OCI-LY3 (cell line): ENCODE measurements at regions not wholly inside any gene's neighbourhood (a gene's known extent, or its start where the extent isn't known, plus 50 kb on each side); places are given as distances from the start of the nearest gene placed in this dataset.

Experiments used
- H2AFZ ChIP-seq: fragments of 200-600, 300-600 bp; shearing (Covaris generic); 2 replicates; pipeline ENCODE4 v1.6.0; 2014; ENCODE audit warnings: antibody characterized with exemption, low read depth, low read length
- H3K27ac ChIP-seq: fragments of 200-600, 300-600 bp; sonication (generic); 2 replicates; pipeline ENCODE4 v1.5.1; 2014; ENCODE audit warnings: mild to moderate bottlenecking, low read length, moderate library complexity, mixed read lengths
- H3K27me3 ChIP-seq: fragments of 200-600, 300-600 bp; sonication (generic); 2 replicates; pipeline ENCODE4 v1.6.1; 2014; ENCODE audit warnings: low read depth, low read length, mixed read lengths
- H3K36me3 ChIP-seq: fragments of 200-600, 300-600 bp; sonication (generic); replicated peaks from 2 replicates; pipeline ENCODE3; 2014; ENCODE audit warnings: low read depth, low read length, mixed read lengths
- H3K4me1 ChIP-seq: fragments of 300-600, 200-600 bp; sonication (generic); 2 replicates; pipeline ENCODE4 v1.6.1; 2014; ENCODE audit warnings: low read length, mixed read lengths
- H3K4me2 ChIP-seq: fragments of 200-600, 300-600 bp; sonication (generic); 2 replicates; pipeline ENCODE4 v1.6.1; 2014; ENCODE audit warnings: low read length, mixed read lengths
- H3K4me3 ChIP-seq: fragments of 300-600, 200-600 bp; sonication (generic); 2 replicates; pipeline ENCODE4 v1.5.1; 2014; ENCODE audit warnings: antibody characterized with exemption, mild to moderate bottlenecking, low read length, moderate library complexity
- H3K79me2 ChIP-seq: fragments of 300-600, 200-600 bp; shearing (Covaris generic); 2 replicates; pipeline ENCODE4 v1.6.1; 2014; ENCODE audit warnings: mild to moderate bottlenecking, low read length, mixed read lengths
- H3K9ac ChIP-seq: fragments of 300-600, 200-600 bp; shearing (Covaris generic); 2 replicates; pipeline ENCODE4 v1.6.0; 2014; ENCODE audit warnings: mild to moderate bottlenecking, low read length, moderate library complexity
- H3K9me3 ChIP-seq: fragments of 200-600, 300-600 bp; shearing (Covaris generic); 2 replicates; pipeline ENCODE4 v1.6.1; 2014; ENCODE audit warnings: low read length, mixed read lengths; ENCODE audit not compliant: insufficient read depth
- H4K20me1 ChIP-seq: fragments of 200-600, 300-600 bp; sonication (generic); 2 replicates; pipeline ENCODE4 v1.6.1; 2016; ENCODE audit warnings: low read length, mixed read lengths; ENCODE audit not compliant: insufficient read depth
- CTCF ChIP-seq: fragments of 200-600, 300-600 bp; sonication (generic); IDR thresholded peaks from 2 replicates; pipeline ENCODE4 v1.5.1; 2014; ENCODE audit warnings: antibody characterized with exemption, low read length, low read depth
- EZH2phosphoT487 ChIP-seq: fragments of 200-600 bp; shearing (Covaris generic); IDR thresholded peaks from 2 replicates; pipeline ENCODE4 v1.6.1; 2018; ENCODE audit warnings: antibody characterized with exemption, mixed run types, low read depth

DNA sequence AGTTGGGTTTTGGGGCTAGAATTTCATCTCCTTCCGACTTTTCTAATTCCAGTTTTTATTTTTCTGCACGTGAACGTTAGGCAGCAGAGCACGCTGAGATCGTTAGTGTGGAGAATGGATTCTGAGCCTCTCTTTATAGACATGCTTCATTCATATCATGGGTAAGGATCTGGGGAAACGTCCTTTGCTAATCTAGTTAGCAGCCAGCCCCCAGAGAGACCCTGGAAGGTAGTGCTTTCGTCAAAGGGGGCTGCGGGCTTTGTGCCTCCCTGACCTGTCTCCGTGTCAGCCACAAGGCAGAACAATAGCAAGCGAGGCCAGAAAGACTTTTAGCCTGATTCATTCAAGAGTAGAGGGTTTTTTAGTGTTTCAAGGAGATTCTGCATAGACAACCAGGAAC, 196.3 kb upstream of the KLF6 start:
- no peak for TF ChIP-seq EZH2phosphoT487
- H4K20me1 ChIP-seq: no peaks in the 10 kb centered on the region
- H3K4me2 ChIP-seq: peak overlapping the region; percentile 31; the same call in 1 of the 2 replicates
- no peaks in the 10 kb centered on the region for H3K79me2 ChIP-seq
- no peak overlapping the region for H3K9ac ChIP-seq
- H3K36me3 ChIP-seq: peaks cover 3% of the 10 kb centered on the region
- H2AFZ ChIP-seq: no peak overlapping the region
- peaks cover 14% of the 10 kb centered on the region for H3K4me1 ChIP-seq
- no peaks in the 10 kb centered on the region for H3K9me3 ChIP-seq
- H3K27ac ChIP-seq: no peak overlapping the region
- no peaks in the 10 kb centered on the region for H3K27me3 ChIP-seq
- no peak overlapping the region for H3K4me3 ChIP-seq

DNA sequence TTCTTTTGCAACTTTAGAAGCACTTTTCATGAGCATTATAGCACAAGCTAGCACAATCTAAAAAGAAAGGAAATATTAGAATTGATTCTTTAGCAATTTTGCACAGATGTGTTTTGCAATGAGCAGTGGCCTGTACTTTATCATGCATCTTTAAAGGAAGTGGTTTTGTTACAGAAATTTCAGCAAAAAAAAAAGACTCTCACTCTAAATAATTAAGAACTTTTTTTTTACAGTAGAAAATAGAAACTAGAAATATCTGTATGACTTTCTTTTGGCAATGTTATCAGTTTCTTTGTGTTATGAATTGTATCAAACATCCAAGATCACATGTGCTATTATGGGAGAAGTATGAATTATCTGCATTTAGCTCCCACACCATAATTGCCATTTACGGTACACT, 195.7 kb upstream of the KLF6 start:
- H3K27ac ChIP-seq: no peak overlapping the region
- peaks cover 3% of the 10 kb centered on the region for H3K36me3 ChIP-seq

DNA sequence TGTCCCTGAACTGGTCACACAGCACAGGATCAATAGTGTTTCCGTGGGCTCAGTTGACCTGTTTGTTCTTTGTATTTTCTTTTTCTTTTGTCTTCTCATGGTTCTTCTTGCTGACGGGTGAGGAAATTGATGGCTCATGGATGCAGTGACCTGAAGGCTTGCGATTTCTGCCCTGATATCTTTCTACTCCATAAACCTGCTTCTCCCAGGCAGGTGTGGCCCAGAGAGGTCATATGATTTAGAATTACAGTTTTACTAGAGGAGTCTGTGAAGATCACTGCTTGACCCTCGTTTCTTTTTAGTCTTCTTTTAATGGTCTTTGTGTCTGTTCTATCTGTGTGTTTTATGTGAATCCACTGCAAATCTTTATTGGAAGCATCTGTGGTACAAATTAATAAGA, 195.1 kb upstream of the KLF6 start:
- Histone ChIP-seq H3K4me3 (no peak overlapping the region), H2AFZ (no peak overlapping the region), H3K9me3 (no peaks in the 10 kb centered on the region), H3K79me2 (no peaks in the 10 kb centered on the region), H3K9ac (no peak overlapping the region), H4K20me1 (no peaks in the 10 kb centered on the region), H3K27me3 (no peaks in the 10 kb centered on the region), H3K4me2 (0 out of 2 replicates have a peak overlapping the region, but pooled peaks have one; percentile 31), H3K36me3 (peaks cover 3% of the 10 kb centered on the region), H3K4me1 (peaks cover 14% of the 10 kb centered on the region), H3K27ac (no peak overlapping the region)
- TF ChIP-seq CTCF: no peak
- no peak for TF ChIP-seq EZH2phosphoT487

More for the DNA sequence above, 195.7 kb upstream of the KLF6 start:
- H3K27me3 ChIP-seq: no peaks in the 10 kb centered on the region
- no peaks in the 10 kb centered on the region for H3K9me3 ChIP-seq
- peaks cover 14% of the 10 kb centered on the region for H3K4me1 ChIP-seq
- H4K20me1 ChIP-seq: no peaks in the 10 kb centered on the region
- H3K4me3 ChIP-seq: no peak overlapping the region
- H3K4me2 ChIP-seq: peak overlapping the region; percentile 31
- no peaks in the 10 kb centered on the region for H3K79me2 ChIP-seq
- no peak overlapping the region for H2AFZ ChIP-seq
- no peak overlapping the region for H3K9ac ChIP-seq
- TF ChIP-seq EZH2phosphoT487 (no peak), CTCF (no peak)

DNA sequence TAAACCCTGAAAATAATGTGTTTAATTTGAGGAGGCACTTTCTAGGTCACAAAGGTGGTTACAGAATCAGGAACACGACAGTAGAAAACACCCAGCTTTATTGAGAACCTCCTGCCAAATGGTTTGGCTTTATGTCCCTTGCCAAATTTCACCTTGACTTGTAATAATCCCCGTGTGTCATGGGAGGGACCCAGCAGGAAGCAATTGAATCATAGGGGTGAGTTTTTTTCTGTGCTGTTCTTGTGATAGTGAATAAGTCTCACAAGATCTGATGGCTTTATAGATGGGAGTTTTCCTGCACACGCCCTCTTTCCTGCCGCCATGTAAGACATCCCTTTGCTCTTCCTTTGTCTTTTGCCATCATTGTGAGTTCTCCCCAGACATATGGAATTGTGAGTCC, 193.8 kb upstream of the KLF6 start:
- no peaks in the 10 kb centered on the region for H3K27me3 ChIP-seq
- TF ChIP-seq CTCF (no peak), EZH2phosphoT487 (no peak)
- no peak overlapping the region for H3K4me3 ChIP-seq
- peaks cover 3% of the 10 kb centered on the region for H3K36me3 ChIP-seq
- no peak overlapping the region for H3K27ac ChIP-seq
- no peaks in the 10 kb centered on the region for H4K20me1 ChIP-seq
- H2AFZ ChIP-seq: no peak overlapping the region
- H3K9me3 ChIP-seq: no peaks in the 10 kb centered on the region
- H3K4me2 ChIP-seq: no peak overlapping the region
- no peaks in the 10 kb centered on the region for H3K79me2 ChIP-seq
- peaks cover 14% of the 10 kb centered on the region for H3K4me1 ChIP-seq
- H3K9ac ChIP-seq: no peak overlapping the region

- Histone ChIP-seq H3K4me3 (no peak overlapping the region), H2AFZ (no peak overlapping the region), H3K9me3 (no peaks in the 10 kb centered on the region), H4K20me1 (no peaks in the 10 kb centered on the region), H3K9ac (no peak overlapping the region), H3K27ac (no peak overlapping the region), H3K4me1 (peaks cover 14% of the 10 kb centered on the region), H3K36me3 (peaks cover under 1% of the 10 kb centered on the region), H3K79me2 (no peaks in the 10 kb centered on the region), H3K27me3 (no peaks in the 10 kb centered on the region), H3K4me2 (no peak overlapping the region)
- no peak for TF ChIP-seq EZH2phosphoT487
Measured at GRCh38 chr10:3978174-3978573, 193.2 kb upstream of the KLF6 start.
